H9 (cell line): ENCODE measurements at regions not wholly inside any gene's neighbourhood (a gene's known extent, or its start where the extent isn't known, plus 50 kb on each side); places are given as distances from the start of the nearest gene placed in this dataset.

Experiments
- DNase-seq: peaks from one replicate; pipeline ENCODE4 v3.0.0-alpha.2; 2017
- H2AFZ ChIP-seq: one replicate; pipeline ENCODE4 v1.6.1; 2013; ENCODE audit warnings: mild to moderate bottlenecking, low read length, control low read depth, moderate library complexity
- H2AK5ac ChIP-seq: 2 replicates; pipeline ENCODE4 v1.6.1; 2013; ENCODE audit warnings: low read length, control low read depth, mixed read lengths; ENCODE audit not compliant: insufficient read length
- H2BK120ac ChIP-seq: one replicate; pipeline ENCODE4 v1.6.1; 2013; ENCODE audit warnings: low read depth, mild to moderate bottlenecking, low read length, control low read depth, inconsistent platforms; ENCODE audit not compliant: poor library complexity, severe bottlenecking
- H2BK12ac ChIP-seq: 2 replicates; pipeline ENCODE4 v1.6.1; 2013; ENCODE audit warnings: low read length, control low read depth, mixed read lengths, low read depth; ENCODE audit not compliant: insufficient read length
- H2BK15ac ChIP-seq: 2 replicates; pipeline ENCODE4 v1.6.1; 2013; ENCODE audit warnings: low read depth, low read length, control low read depth
- H2BK20ac ChIP-seq: one replicate; pipeline ENCODE4 v1.6.1; 2013; ENCODE audit warnings: low read depth, mild to moderate bottlenecking, low read length, control low read depth, inconsistent platforms; ENCODE audit not compliant: poor library complexity, severe bottlenecking
- H2BK5ac ChIP-seq: 2 replicates; pipeline ENCODE4 v1.6.1; 2013; ENCODE audit warnings: low read length, control low read depth, mixed read lengths; ENCODE audit not compliant: insufficient read length
- H3K14ac ChIP-seq: 2 replicates; pipeline ENCODE4 v1.6.1; 2013; ENCODE audit warnings: low read length, control low read depth; ENCODE audit not compliant: insufficient read depth
- H3K18ac ChIP-seq: 2 replicates; pipeline ENCODE4 v1.6.1; 2013; ENCODE audit warnings: low read depth, mild to moderate bottlenecking, mixed read lengths, low read length, control low read depth; ENCODE audit not compliant: insufficient read length
- H3K23ac ChIP-seq: 2 replicates; pipeline ENCODE4 v1.6.1; 2013; ENCODE audit warnings: low read length, control low read depth, mixed read lengths, low read depth; ENCODE audit not compliant: insufficient read length
- H3K23me2 ChIP-seq: 2 replicates; pipeline ENCODE4 v1.6.1; 2013; ENCODE audit warnings: low read depth, mild to moderate bottlenecking, mixed read lengths, low read length, control low read depth; ENCODE audit not compliant: insufficient read length, poor library complexity, severe bottlenecking
- H3K27ac ChIP-seq: 2 replicates; pipeline ENCODE4 v1.5.1; 2013; ENCODE audit warnings: low read length, control low read depth, mixed read lengths, low read depth; ENCODE audit not compliant: insufficient read length
- H3K27me3 ChIP-seq: 2 replicates; pipeline ENCODE4 v1.6.1; 2013; ENCODE audit warnings: low read length, control low read depth, inconsistent platforms; ENCODE audit not compliant: insufficient read depth
- H3K4ac ChIP-seq: 2 replicates; pipeline ENCODE4 v1.6.1; 2013; ENCODE audit warnings: low read depth, mild to moderate bottlenecking, control low read depth, inconsistent platforms, low read length, moderate library complexity
- H3K4me1 ChIP-seq: 2 replicates; pipeline ENCODE4 v1.6.1; 2013; ENCODE audit warnings: low read length, control low read depth, inconsistent platforms; ENCODE audit not compliant: insufficient read depth
- H3K4me2 ChIP-seq: 2 replicates; pipeline ENCODE4 v1.6.1; 2013; ENCODE audit warnings: low read length, control low read depth, mixed read lengths; ENCODE audit not compliant: insufficient read length, insufficient read depth
- H3K56ac ChIP-seq: 2 replicates; pipeline ENCODE4 v1.6.1; 2013; ENCODE audit warnings: low read depth, mild to moderate bottlenecking, mixed read lengths, low read length, control low read depth; ENCODE audit not compliant: insufficient read length
- H3K79me1 ChIP-seq: 2 replicates; pipeline ENCODE4 v1.6.1; 2013; ENCODE audit warnings: low read depth, mild to moderate bottlenecking, moderate library complexity, low read length, control low read depth, inconsistent platforms; ENCODE audit not compliant: insufficient read depth, poor library complexity, severe bottlenecking
- H3K79me2 ChIP-seq: 2 replicates; pipeline ENCODE4 v1.6.1; 2013; ENCODE audit warnings: low read length, control low read depth, inconsistent platforms; ENCODE audit not compliant: insufficient read depth
- H3K9ac ChIP-seq: 2 replicates; pipeline ENCODE4 v1.6.1; 2013; ENCODE audit warnings: low read length, control low read depth, mixed read lengths; ENCODE audit not compliant: insufficient read length; ENCODE audit errors: extremely low read depth
- H3K9me3 ChIP-seq: one replicate; pipeline ENCODE4 v1.6.1; 2013; ENCODE audit warnings: low read depth, low read length, inconsistent platforms; ENCODE audit not compliant: control insufficient read depth
- H3T11ph ChIP-seq: one replicate; pipeline ENCODE4 v1.6.1; 2013; ENCODE audit warnings: mild to moderate bottlenecking, low read length, control low read depth, inconsistent platforms
- H4K20me1 ChIP-seq: one replicate; pipeline ENCODE4 v1.6.1; 2013; ENCODE audit not compliant: control insufficient read depth, insufficient read length, insufficient read depth
- H4K5ac ChIP-seq: 2 replicates; pipeline ENCODE4 v1.6.1; 2013; ENCODE audit warnings: low read depth, mild to moderate bottlenecking, mixed read lengths, low read length, control low read depth; ENCODE audit not compliant: insufficient read length
- H4K8ac ChIP-seq: replicated peaks from 2 replicates; pipeline ENCODE4 v1.6.1; 2013; ENCODE audit warnings: low read length, control low read depth, mixed read lengths, low read depth; ENCODE audit not compliant: insufficient read length
- H4K91ac ChIP-seq: 2 replicates; pipeline ENCODE4 v1.6.1; 2013; ENCODE audit warnings: low read depth, mild to moderate bottlenecking, moderate library complexity, mixed read lengths, low read length, control low read depth; ENCODE audit not compliant: insufficient read length
- H3K27ac Mint-ChIP-seq, 3 experiments: 2 replicates in 2 of 3; 3 replicates in 1 of 3; pipeline ENCODE4 v1.8.0; 2020 to 2021; ENCODE audit warnings: mixed read lengths in 3 of 3, mild to moderate bottlenecking in 1 of 3, moderate library complexity in 1 of 3
- H3K27me3 Mint-ChIP-seq: 2 replicates; pipeline ENCODE4 v1.8.0; 2021; ENCODE audit warnings: low read depth, mild to moderate bottlenecking, moderate library complexity, mixed read lengths
- H3K36me3 Mint-ChIP-seq, 3 experiments: 2 replicates in 2 of 3; 3 replicates in 1 of 3; pipeline ENCODE4 v1.8.0; 2020 to 2021; ENCODE audit warnings: low read depth in 3 of 3, mixed read lengths in 3 of 3; ENCODE audit not compliant: insufficient read depth in 1 of 3
- H3K4me1 Mint-ChIP-seq, 2 experiments: 2 replicates each; pipeline ENCODE4 v1.8.0; 2020; ENCODE audit warnings: mixed read lengths in 2 of 2
- H3K4me3 Mint-ChIP-seq, 2 experiments: 2 replicates in 1 of 2; 3 replicates in 1 of 2; pipeline ENCODE4 v1.8.0; 2020 to 2021; ENCODE audit warnings: mild to moderate bottlenecking in 2 of 2, mixed read lengths in 2 of 2, moderate library complexity in 1 of 2
- H3K9me3 Mint-ChIP-seq, 2 experiments: 2 replicates in 1 of 2; 3 replicates in 1 of 2; pipeline ENCODE4 v1.8.0; 2020; ENCODE audit warnings: mild to moderate bottlenecking in 2 of 2, mixed read lengths in 2 of 2, moderate library complexity in 1 of 2
- CTCF ChIP-seq: fragments of 200-600 bp; sonication (generic); conservative IDR thresholded peaks from 3 replicates; pipeline ENCODE4 v1.8.0; 2021; ENCODE audit warnings: antibody characterized with exemption, mild to moderate bottlenecking
- WGBS: extraction: QIAGEN DNeasy Blood & Tissue Kit; methylation state at CpG from one replicate; pipeline ENCODE4 v1.1.7; 2013; ENCODE audit warnings: missing lambda C conversion rate, low lambda C conversion rate, mixed read lengths; ENCODE audit not compliant: insufficient read length; ENCODE audit errors: extremely low coverage; 5-methylcytosine and 5-hydroxymethylcytosine counted together

- H3K18ac ChIP-seq: no peak overlapping the region
- peaks cover 4 to 9% of the 10 kb centered on the region in 2 experiments; a peak in 3 of 4 replicates for H3K4me1 Mint-ChIP-seq
- H3K27ac Mint-ChIP-seq: peak overlapping the region in 1 of 3 experiments; percentile 92; a peak in 1 of 7 replicates
- H3K36me3 Mint-ChIP-seq: no peaks in the 10 kb centered on the region
- no peak for DNase-seq
- H2AFZ ChIP-seq: no peak overlapping the region
- H2AK5ac ChIP-seq: no peak overlapping the region
- H4K20me1 ChIP-seq: no peaks in the 10 kb centered on the region
- H2BK12ac ChIP-seq: no peak overlapping the region
- no peaks in the 10 kb centered on the region for H3K23me2 ChIP-seq
- no peaks in the 10 kb centered on the region for H3K9me3 ChIP-seq
- no peak overlapping the region for H2BK20ac ChIP-seq
- H3K27ac ChIP-seq: no peak overlapping the region
- no peak overlapping the region for H3T11ph ChIP-seq
- WGBS: no CpG with 5 or more reads among the region's 19 CpGs
- H3K27me3 Mint-ChIP-seq: peaks cover 6% of the 10 kb centered on the region
- no peaks in the 10 kb centered on the region for H3K9me3 Mint-ChIP-seq
- H2BK120ac ChIP-seq: no peak overlapping the region
- H3K4me1 ChIP-seq: no peaks in the 10 kb centered on the region
- H2BK5ac ChIP-seq: no peak overlapping the region
- H3K4ac ChIP-seq: no peak overlapping the region
- H3K56ac ChIP-seq: no peak overlapping the region
- no peaks in the 10 kb centered on the region for H3K79me2 ChIP-seq
- no peak overlapping the region for H4K5ac ChIP-seq
- H4K91ac ChIP-seq: no peak overlapping the region
- TF ChIP-seq CTCF: no peak
- no peak overlapping the region for H2BK15ac ChIP-seq
- no peak overlapping the region for H4K8ac ChIP-seq
- H3K27me3 ChIP-seq: no peaks in the 10 kb centered on the region
- no peak overlapping the region for H3K4me3 Mint-ChIP-seq
- H3K23ac ChIP-seq: no peak overlapping the region
- H3K4me2 ChIP-seq: no peak overlapping the region
- no peak overlapping the region for H3K9ac ChIP-seq
- H3K79me1 ChIP-seq: no peaks in the 10 kb centered on the region
- no peak overlapping the region; the same call in 1 of the 2 replicates for H3K14ac ChIP-seq
Observed at GRCh38 chr22:49624421-49625177, 203.1 kb downstream of the BRD1 start.
